Subcutaneous abdominal adipose tissue (tissue), 5 donors: ENCODE measurements at regions not wholly inside any gene's neighbourhood (a gene's known extent, or its start where the extent isn't known, plus 50 kb on each side); places are given as distances from the start of the nearest gene placed in this dataset.

Source experiments
- H3K27ac ChIP-seq: one replicate; pipeline ENCODE4 v1.7.0; 2013; ENCODE audit warnings: low read depth, mild to moderate bottlenecking, inconsistent platforms, low read length, moderate library complexity
- H3K27me3 ChIP-seq, 5 donors: one replicate each; pipeline ENCODE4 v1.7.0; 2013; ENCODE audit warnings: low read length in 5 of 5, inconsistent platforms in 1 of 5; ENCODE audit not compliant: control insufficient read depth in 5 of 5, insufficient read depth in 4 of 5
- H3K36me3 ChIP-seq, 5 donors: one replicate each; pipeline ENCODE4 v1.7.0; 2013; ENCODE audit warnings: low read length in 5 of 5; ENCODE audit not compliant: control insufficient read depth in 5 of 5, insufficient read depth in 5 of 5
- H3K4me1 ChIP-seq, 5 donors: one replicate each; pipeline ENCODE4 v1.7.0; 2013; ENCODE audit warnings: low read length in 5 of 5, mild to moderate bottlenecking in 3 of 5, moderate library complexity in 1 of 5; ENCODE audit not compliant: control insufficient read depth in 5 of 5, insufficient read depth in 5 of 5
- H3K4me3 ChIP-seq, 5 donors: one replicate each; pipeline ENCODE4 v1.7.0; 2013; ENCODE audit warnings: low read length in 5 of 5, low read depth in 1 of 5
- H3K9ac ChIP-seq, 5 donors: one replicate each; pipeline ENCODE4 v1.7.0; 2013; ENCODE audit warnings: low read length in 5 of 5, mild to moderate bottlenecking in 4 of 5, moderate library complexity in 3 of 5
- H3K9me3 ChIP-seq, 5 donors: one replicate each; pipeline ENCODE4 v1.7.0; 2013; ENCODE audit warnings: low read length in 5 of 5; ENCODE audit not compliant: control insufficient read depth in 5 of 5
- donor health status: healthy.
- donor health status: healthy.
- donor health status: healthy.
- donor health status: healthy.
- donor health status: healthy.

- Histone ChIP-seq H3K9ac (no peak overlapping the region), H3K4me3 (no peak overlapping the region), H3K4me1 (no peaks in the 10 kb centered on the region), H3K27me3 (no peaks in the 10 kb centered on the region), H3K36me3 (no peaks in the 10 kb centered on the region), H3K9me3 (no peaks in the 10 kb centered on the region), H3K27ac (no peak overlapping the region)
These were observed 202.8 kb downstream of the BCAT1 start for GRCh38 chr12:24746006-24746671.

GRCh38 chr12:24743941-24744793 lies 204.7 kb downstream of the BCAT1 start:
- no peak overlapping the region for H3K27ac ChIP-seq
- H3K9ac ChIP-seq, result no peak overlapping the region
- H3K9me3 ChIP-seq, result no peaks in the 10 kb centered on the region
- no peaks in the 10 kb centered on the region for H3K4me1 ChIP-seq
- H3K4me3 ChIP-seq, result no peak overlapping the region
- no peaks in the 10 kb centered on the region for H3K36me3 ChIP-seq
- H3K27me3 ChIP-seq, result no peaks in the 10 kb centered on the region

GRCh38 chr12:24742378-24742777 lies 206.5 kb downstream of the BCAT1 start:
- Histone ChIP-seq H3K4me3 (no peak overlapping the region), H3K27ac (no peak overlapping the region), H3K27me3 (no peaks in the 10 kb centered on the region), H3K9me3 (no peaks in the 10 kb centered on the region), H3K9ac (no peak overlapping the region), H3K36me3 (no peaks in the 10 kb centered on the region), H3K4me1 (no peaks in the 10 kb centered on the region)

GRCh38 chr12:24741216-24741615 lies 207.7 kb downstream of the BCAT1 start:
- Histone ChIP-seq H3K36me3 (no peaks in the 10 kb centered on the region), H3K27ac (no peak overlapping the region), H3K27me3 (no peaks in the 10 kb centered on the region), H3K4me3 (no peak overlapping the region), H3K9me3 (no peaks in the 10 kb centered on the region), H3K4me1 (no peaks in the 10 kb centered on the region), H3K9ac (no peak overlapping the region)

GRCh38 chr12:24739106-24739779 lies 209.7 kb downstream of the BCAT1 start:
- Histone ChIP-seq H3K27ac (no peak overlapping the region), H3K4me3 (no peak overlapping the region), H3K9me3 (no peaks in the 10 kb centered on the region), H3K4me1 (no peaks in the 10 kb centered on the region), H3K27me3 (no peaks in the 10 kb centered on the region), H3K9ac (no peak overlapping the region), H3K36me3 (no peaks in the 10 kb centered on the region)

GRCh38 chr12:24738441-24738840 lies 210.5 kb downstream of the BCAT1 start:
- H3K9me3 ChIP-seq, result no peaks in the 10 kb centered on the region
- no peak overlapping the region for H3K27ac ChIP-seq
- no peak overlapping the region for H3K9ac ChIP-seq
- no peaks in the 10 kb centered on the region for H3K36me3 ChIP-seq
- no peaks in the 10 kb centered on the region for H3K27me3 ChIP-seq
- no peaks in the 10 kb centered on the region for H3K4me1 ChIP-seq
- H3K4me3 ChIP-seq, result no peak overlapping the region

GRCh38 chr12:24731596-24731995 lies 217.3 kb downstream of the BCAT1 start:
- H3K9ac ChIP-seq, result no peak overlapping the region
- no peaks in the 10 kb centered on the region for H3K27me3 ChIP-seq
- H3K36me3 ChIP-seq, result no peaks in the 10 kb centered on the region
- H3K4me1 ChIP-seq, result no peaks in the 10 kb centered on the region
- H3K9me3 ChIP-seq, result no peaks in the 10 kb centered on the region
- H3K4me3 ChIP-seq, result no peak overlapping the region
- no peak overlapping the region for H3K27ac ChIP-seq

GRCh38 chr12:24730489-24730896 lies 218.4 kb downstream of the BCAT1 start:
- no peaks in the 10 kb centered on the region for H3K9me3 ChIP-seq
- no peaks in the 10 kb centered on the region for H3K36me3 ChIP-seq
- no peak overlapping the region for H3K9ac ChIP-seq
- H3K27me3 ChIP-seq, result no peaks in the 10 kb centered on the region
- H3K4me3 ChIP-seq, result no peak overlapping the region
- H3K4me1 ChIP-seq, result peaks cover 0 to 4% (median 0%) of the 10 kb centered on the region in 5 donors
- no peak overlapping the region for H3K27ac ChIP-seq

GRCh38 chr12:24728826-24729225 lies 220.1 kb downstream of the BCAT1 start:
- Histone ChIP-seq H3K9me3 (no peaks in the 10 kb centered on the region), H3K27me3 (no peaks in the 10 kb centered on the region), H3K4me1 (peaks cover 0 to 5% (median 0%) of the 10 kb centered on the region in 5 donors), H3K9ac (no peak overlapping the region), H3K4me3 (no peak overlapping the region), H3K36me3 (no peaks in the 10 kb centered on the region), H3K27ac (no peak overlapping the region)

- no peaks in the 10 kb centered on the region for H3K36me3 ChIP-seq
- H3K4me1 ChIP-seq, result peaks cover 0 to 5% (median 0%) of the 10 kb centered on the region in 5 donors
- no peak overlapping the region for H3K9ac ChIP-seq
- H3K4me3 ChIP-seq, result no peak overlapping the region
- H3K27ac ChIP-seq, result no peak overlapping the region
- H3K27me3 ChIP-seq, result no peaks in the 10 kb centered on the region
- no peaks in the 10 kb centered on the region for H3K9me3 ChIP-seq
These were observed 220.5 kb downstream of the BCAT1 start for GRCh38 chr12:24728366-24728765.
